Muscle of back (tissue), 3 donors: ENCODE measurements at regions not wholly inside any gene's neighbourhood (a gene's known extent, or its start where the extent isn't known, plus 50 kb on each side); places are given as distances from the start of the nearest gene placed in this dataset.

ENCODE experiments used
- DNase-seq, 3 donors: peaks; one replicate each; pipeline versions ENCODE4 v3.0.0 to v3.0.0-alpha.2; 2013

DNA sequence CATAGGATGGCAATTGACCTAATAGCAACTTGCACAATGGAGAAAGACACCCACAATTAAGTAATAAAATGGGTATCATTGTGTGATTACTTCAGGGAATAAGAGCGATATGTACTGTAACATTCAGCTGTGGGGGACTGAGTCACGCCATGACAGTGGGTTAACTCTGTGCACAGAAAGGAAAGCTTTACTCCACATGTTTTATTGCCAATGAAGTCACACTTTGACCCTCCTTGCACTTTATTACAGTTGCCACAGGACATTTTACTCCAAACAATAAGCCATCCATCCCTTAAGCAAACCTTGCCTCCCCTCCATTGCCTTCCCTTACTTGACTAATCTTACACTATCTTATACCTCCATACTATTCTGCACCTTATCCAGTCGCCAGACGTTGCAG, 403.1 kb downstream of the VRK1 start:
- DNase-seq: no peak

DNA sequence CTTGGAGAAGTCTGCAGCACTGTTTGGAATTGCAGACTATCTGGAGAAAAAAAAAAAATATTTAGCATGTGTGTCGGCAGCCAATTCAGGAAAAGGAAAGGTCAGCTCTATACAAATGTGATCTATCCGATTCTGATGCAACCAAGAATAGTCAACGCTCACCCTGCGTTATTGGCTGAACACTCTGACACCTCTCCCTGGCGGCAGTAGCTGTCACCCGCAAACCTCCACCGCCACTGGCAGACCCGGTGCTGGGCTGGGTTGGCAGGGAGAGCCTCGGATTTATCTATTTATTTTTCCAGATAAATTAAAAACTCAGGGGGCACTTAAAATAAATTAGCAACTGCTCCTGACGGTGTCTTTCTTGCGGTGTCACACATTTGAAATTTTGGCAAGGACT, 409.7 kb downstream of the VRK1 start:
- DNase-seq: no peak

DNA sequence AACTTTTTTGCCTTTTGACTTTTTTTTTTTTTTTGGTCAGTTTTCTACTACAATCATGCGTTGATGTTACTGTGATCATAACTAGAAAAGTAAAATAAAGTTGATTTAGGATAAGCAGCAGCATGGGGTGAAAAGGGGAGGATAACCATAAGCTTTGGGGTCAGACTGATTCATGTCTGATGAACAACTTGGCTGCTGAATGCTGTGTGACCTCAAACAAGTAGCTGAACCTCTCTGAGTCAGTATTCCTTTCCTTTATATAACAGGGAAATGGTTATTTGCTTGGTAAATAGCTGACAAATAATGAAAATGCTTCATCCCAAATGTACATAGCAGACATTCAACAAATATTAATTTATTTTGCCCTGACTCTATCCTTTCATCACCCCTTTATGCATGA, 413.0 kb downstream of the VRK1 start:
- no peak for DNase-seq

DNA sequence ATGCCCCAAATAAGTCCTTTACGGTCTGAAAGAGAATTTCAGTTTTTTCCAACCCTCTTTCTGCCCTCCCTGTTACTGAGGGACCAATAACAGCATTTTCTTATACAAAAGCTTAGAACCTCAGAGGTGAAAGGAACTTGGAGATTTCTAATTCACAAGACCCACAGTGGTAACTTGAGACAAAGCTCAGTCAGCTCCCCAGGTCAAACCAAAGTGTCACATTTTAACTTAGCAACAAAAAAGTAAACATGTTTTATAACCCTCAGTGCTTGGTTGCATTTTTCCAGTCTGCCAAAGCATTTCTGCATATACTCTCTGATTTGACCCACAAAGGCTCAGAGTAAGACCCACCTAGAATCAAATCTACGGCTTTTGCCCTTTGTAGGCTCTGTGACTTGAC, 415.2 kb downstream of the VRK1 start:
- DNase-seq: no peak

DNA sequence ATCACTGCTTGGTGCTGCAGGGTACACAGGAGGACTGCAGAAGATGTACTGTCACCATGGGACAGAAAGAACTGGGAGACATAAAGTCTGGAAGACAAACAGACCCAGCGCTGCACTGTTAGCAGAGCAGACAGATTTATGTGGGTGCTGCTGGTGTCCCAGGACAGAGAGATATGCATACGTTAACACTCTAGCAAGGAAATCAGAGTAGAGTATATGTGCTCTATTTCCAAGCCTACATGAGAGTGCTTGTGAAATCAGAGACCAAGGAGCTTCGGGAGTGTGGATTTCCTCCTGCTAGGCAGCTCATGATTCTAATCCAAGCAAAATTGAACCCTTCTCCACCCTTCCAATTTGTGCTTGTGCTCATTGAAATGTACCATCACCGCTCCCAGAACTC, 416.5 kb downstream of the VRK1 start:
- no peak for DNase-seq

DNA sequence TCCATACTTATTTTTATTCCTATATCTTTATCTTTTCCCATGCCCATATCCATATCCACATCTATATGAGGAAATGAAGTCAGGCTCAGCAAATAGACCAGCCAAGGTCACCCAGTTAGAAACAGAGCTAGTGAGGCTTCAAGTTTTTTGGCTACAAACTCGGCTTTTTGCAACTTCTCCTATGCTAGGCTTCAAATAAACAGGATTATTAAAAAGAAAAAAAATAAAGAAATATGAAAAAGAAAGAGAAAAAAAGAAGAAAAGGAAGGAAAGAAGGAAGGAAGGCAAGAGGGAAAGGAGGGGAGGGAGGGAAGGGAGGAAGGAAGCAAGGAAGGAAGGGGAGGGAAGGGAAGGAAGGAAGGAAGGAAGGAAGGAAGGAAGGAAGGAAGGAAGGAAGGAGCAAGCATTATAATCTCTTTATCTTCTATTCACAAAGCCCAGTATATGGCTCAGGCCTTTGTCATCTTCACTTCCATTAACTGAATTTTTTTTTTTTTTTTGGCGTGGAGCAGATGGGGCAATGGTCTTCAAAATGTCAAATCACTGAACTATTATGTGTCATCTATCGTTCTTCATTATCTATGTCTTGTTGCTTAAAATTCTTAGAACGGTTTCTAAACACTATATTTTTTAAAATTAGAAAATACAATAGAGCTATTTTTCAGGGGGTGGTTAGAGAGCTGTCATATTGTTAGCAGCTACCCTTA, 418.2 kb downstream of the VRK1 start:
- no peak for DNase-seq

DNA sequence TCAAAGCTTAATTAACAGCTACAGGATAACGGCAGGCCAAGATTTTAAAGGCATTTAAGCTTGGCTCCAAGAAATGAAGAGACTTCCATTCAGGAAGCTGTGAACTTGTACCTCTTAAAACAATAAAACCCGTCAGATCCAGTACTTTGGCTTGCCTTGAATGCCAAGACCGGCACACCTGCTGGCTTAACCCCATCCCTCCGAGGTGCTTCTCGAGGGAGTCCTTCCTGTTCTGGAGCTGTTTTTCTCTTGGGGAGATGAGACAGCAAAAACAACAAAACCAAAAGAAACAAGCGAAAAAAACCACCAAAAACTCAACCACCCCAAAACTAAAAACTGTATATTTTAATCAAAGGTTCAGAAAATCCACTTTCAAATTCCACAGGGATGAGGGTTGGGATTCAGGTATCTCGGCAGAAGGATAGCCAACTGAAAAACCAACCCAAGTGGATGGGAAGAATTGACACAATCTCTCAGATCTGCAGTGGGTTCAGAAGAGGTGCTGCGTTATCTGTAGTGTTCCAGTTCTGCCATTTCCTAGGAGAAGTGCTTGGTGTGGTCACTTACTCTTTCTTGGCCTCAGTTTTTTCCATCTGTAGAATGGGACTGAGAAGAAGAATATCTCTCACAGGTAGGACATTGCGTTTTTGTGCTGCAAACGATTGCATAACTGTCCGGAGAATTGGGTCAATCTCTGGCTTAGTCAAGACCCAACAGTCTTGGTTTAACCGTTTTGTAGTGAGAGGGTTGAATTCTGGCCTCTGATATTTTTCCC, 420.1 kb downstream of the VRK1 start:
- DNase-seq: no peak

DNA sequence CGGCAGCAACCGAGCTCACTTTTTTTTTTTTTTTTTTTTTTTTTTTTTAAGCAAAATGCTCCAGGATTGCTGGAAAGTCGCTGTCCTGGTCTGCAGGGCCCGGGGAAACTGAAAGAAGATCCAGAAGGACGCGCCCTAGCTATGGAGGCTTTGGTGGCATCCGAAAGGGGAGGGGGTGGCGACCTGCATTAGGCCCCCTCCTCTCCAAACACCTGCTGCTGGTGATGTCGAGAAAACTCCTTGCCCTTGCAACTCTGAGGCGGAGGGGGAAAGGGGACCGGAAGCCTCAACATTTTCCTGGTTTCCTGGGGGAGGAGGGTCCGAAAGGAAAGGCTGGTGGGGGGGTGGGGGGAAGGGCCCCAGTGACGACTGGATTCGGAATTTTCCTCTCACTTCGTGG, 421.1 kb downstream of the VRK1 start:
- peak in 2 of 3 donors; percentile 16 to 17 for DNase-seq

DNA sequence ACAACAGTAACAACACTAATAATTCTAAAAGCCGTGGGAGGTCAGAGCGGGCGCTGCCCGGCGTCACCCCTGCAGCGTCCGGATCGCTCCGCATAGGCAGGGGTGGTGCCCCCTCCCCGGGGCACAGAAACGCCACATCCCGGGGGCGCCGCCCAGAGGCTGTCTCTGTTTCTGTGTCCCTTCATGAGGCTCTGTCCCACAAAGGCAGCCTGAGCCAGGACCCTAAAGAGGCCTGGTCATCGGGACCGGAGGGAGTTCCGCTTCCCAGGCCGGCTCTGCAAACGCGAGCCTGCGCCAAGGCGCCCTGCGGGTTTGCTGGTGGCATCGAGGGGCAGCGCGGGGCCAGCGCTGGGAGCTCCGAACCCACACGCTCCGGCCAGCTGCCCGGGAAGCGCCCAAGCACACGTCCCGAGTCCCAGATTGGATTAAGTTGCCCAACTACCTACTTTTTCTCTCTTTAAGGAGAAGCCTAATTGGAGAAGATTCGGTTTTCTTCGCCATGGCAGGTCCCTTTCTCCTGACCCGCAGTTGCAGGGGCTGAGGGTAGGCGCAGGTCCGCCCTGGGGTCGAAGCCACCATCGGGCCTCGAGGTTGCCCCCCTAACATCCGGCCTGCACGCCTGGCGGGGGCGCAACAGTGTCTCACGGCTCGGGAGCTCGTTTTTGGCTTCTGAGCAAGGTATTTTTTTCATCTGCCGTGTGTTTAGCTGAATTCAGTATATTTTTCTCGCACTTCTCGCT, 421.7 kb downstream of the VRK1 start:
- DNase-seq: peak in 2 of 3 donors; percentile 12 to 41

DNA sequence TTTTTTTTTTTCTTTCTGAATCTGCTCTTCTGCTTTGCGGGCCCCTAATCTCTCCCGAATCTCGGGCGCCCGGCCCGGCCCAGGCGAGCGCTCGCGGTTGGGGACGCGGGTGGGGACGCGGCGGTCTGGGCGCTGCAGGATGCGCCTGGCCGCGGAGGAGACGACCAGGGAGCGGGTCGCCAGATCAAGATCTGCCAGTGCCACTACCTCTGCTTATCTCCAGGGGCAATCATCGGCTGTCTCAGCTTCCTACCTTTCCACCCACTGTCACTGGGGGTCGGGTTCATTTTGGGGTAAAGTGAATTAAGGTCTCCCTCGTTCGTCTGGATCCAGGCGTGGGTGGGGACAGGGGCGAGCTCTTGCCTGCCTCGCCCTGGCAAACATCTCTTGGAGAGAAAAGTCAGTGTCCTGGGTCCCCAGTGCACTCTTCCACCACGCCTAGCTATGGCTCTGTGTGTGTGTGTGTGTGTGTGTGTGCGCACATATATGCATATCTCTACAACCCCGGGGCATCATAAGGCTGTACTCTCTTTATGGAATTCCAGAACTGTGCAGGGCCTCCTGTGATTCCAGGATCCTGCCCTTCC, 422.3 kb downstream of the VRK1 start:
- peak in 1 of 3 donors; percentile 7 for DNase-seq

DNA sequence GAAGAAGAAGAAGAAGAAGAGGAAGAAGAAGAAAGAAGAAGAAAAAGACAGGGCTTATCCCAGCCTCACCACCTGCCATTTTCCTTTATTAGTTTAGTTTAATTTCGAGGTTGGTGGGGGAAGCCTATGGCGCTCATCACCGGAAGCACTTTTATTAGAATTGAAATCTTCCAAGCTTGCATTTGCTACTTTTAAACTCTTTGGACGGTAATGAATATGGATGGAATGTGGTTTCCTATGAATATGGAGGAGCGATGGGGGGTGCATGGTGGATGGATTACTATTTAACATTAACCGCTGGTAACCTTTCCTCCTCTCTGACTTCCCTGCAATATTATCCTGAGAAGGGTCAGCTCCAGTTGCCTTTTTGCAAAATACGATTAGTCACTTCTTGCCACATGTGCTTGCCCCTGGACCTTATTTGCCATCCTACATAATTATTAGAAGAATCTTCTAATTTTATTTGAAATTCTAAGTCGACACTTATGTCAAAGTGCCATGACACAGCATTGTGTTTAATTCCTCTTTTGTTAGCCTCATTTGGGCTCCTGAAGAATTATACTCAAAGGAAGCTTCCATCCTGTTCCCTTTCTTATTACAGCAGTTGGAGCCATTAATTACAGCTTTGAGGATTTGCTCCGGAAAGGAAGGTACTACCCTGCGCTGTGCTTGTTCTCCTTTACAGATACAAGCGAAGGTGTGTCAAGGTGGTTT, 424.5 kb downstream of the VRK1 start:
- DNase-seq: no peak

DNA sequence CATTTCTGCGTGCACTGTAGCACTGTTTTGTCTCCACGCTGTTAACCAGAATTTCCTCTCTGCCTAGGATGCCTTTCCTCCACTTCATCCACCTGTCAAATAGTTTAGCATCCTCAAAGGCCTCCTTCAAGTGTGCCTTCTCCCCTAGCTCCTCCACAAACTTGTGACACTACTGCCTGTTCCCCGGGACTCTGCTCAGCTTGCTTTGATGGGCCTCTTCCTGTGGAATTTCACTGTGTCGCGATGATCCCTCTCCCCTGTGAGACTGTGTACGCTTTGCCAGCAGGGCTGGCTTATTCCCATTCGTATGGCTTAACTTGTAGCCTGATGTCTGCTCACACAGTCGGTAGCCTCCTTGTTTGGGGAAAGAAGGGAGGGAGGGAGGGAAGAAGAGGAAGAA, 426.8 kb downstream of the VRK1 start:
- no peak for DNase-seq

DNA sequence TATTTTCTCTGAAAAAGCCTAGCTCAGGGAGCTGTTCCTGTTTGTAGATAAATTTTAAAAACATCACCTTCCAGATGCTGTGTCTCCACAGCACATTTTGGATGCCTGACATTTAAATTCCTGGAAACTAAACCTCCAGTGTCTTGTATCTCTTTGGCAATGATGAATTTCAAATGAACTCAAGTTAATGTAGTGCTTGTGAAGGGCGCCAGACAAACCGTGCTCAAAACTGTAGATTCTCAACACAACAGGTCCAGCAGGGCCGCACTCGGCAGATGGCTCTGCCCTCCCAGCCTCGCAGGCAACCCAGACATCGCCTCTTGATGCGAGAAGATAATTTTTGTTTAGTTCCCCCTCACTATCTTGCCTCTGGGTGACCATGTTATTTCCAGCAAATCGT, 432.9 kb downstream of the VRK1 start:
- no peak for DNase-seq

DNA sequence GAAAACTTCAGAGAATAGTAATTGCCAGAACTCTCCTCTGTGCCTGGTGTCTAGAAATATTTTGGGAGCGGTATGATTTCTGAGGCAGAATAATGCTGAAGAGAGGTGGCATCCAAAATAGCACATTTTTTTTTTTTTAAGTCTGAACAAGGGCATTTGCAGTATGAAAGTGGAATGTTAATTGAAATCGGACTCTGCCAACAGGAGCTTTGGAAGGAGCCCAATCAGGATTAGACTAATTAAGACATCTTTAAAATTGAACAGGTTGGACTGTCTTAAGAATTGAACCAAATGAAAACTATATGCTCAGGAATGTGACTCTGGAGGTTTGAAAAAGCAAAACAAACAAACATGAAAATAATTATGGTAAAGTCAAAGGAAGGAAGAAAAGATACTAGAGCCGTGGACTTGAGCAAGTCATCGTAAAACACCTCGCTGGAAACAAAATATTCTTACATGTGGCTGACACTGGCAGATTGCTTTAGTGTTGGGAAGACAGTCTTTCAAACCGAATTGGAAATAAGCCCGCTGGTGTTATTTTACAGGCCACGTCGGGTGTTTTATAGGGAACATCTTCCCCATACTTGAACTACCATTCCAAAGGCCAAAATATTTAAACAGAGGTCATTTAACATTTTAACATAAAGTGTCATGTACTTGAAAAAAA, 436.3 kb downstream of the VRK1 start:
- no peak for DNase-seq

DNA sequence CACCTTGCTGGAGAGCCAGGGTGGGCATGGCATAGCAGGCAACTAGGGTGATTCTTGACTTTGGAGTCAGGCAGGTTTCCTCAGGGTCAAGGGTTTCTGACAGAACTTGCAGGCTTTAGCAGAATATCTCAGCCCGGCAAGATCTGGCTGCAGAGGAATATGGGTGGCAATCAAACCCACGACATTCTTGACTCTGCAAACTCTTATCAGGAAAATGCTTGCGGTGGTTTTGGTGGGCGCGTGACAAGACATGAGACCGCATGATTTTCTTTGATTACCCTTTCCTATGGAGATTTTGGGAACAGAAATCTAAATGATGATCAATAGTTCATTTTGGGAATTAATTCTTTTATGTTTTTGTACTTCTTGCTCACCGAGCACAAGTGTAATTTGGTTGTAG, 449.5 kb downstream of the VRK1 start:
- no peak for DNase-seq

DNA sequence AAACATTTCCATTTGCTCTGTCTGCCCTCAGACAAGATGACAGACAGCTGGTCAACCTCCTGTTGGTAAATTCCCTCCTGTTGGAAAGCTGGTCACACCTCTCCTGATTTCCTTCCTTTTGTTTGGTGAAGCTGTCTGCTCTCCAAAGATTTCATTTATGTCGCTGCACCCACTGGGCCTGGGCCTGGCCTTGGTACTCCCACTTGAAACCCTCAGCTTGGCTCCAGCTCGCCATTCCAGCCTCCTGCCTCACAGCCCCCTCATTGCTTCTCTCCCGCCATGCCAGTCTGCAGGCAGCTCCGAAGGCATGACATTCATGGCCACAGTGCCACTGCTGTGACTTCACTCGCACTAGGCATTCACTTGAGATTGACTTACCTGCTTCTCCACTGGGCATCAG, 451.8 kb downstream of the VRK1 start:
- no peak for DNase-seq

DNA sequence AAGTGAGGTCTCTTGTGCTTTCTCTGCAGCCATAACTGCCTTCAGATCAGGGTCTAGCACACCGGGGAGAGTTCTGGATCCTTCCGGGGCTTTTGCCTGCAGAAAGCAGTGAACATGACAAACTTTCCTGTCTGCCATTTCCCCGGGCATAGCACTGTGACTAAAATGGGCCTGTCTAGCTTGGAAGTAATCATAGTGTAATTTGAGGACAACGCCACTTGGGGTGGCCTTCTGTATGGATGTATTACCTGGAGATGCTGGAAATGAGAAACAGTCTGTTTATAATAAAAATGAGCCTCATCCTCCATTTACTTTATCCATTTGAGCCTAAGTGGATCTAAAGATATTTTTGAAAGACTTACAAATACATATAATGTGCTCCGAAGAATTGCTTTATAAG, 453.7 kb downstream of the VRK1 start:
- DNase-seq: no peak

DNA sequence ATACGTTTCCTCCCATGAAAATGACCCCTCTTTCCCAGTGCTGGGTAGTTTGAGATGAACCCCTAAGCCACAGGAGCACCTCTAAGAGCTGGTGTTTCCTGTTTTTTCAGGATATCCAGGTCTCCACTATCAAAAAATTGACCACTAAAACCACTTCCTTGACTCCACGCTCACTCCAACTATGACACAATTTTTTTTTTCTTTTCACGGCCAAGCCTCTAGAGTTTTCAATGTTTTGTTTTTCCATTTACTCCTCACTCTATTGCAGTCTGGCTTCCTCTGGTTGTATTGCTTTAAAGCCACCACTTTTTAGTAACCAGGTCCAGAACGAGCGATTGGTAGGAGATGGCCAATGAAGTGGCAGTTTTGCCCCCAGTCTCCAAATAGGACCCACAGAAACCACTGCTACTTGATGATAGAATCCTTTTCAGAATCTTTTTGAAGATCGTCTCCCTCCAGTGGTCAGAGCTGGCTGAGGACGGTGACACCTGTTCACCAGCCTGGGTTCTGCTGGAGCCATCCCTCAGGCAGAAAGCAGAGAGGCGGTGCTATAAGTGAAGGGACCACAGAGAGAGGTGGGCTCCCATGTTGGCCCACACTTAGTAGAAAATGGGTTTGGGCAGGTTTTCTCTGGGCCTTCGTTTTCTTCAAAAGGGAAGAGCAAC, 454.4 kb downstream of the VRK1 start:
- no peak for DNase-seq

DNA sequence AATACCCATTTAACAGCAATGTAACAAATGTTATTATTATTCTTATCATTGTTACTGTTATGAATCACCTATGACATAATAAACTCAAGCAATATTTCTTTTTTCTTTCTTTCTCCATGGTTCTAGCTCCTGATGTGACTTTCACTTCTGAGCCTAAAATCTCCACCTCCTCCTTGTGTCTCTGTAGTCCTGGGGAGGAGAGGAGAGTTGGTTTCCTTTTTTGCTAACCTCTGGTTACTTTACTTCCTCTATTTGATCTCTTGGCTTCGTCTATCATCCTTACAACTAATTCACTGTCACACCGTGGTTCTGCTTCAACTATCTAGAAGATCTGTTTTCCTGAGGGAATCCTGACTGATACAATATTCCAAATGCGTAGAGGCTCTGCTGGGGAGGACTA, 456.6 kb downstream of the VRK1 start:
- no peak for DNase-seq

DNA sequence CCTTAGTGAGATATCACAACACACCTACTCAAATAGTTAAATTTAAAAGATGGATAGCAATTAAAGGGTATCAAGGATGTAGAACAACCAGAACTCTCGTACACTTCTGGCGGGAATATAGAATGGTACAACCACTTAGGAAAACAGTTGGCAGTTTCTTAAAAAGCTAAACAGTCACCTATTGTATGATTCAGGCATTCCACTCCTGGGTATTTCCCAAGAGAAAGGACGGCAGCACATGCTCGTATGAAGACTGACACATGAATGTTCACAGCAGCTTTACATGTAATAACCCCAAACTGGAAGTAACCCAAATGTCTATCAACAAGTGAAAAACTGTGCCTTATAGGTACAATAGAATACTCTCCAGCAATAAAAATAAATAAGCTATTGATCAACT, 465.2 kb downstream of the VRK1 start:
- DNase-seq: no peak
